ENCODE measurements at regions not wholly inside any gene's neighbourhood (a gene's known extent, or its start where the extent isn't known, plus 50 kb on each side); places are given as distances from the start of the nearest gene placed in this dataset.

- DNase-seq (ENCODE audit: low read depth in 2 of 2) = no peak
These were observed 51.8 kb upstream of the NDUFB4 start for GRCh38 chr3:120544361-120544760.

DNA sequence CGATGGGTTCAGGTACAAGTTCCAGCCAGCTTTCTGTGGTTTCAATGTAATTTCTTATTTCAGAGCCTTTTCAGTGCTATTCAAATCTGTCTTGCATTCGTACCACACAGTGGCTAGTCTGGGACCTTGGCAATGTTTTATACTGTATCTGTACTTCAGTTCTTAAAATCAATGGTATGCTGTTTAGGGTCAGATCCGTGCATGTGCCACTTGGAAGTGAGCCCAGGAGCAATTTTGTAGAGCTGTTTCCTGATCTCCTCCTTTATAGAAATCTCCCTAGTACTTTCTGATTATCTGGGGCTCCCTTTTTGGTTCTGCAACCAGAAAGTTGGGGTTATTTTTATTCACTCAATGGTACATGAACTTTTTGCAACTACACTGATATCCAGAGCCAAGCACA, 59.5 kb upstream of the NDUFB4 start:
- DNase-seq (ENCODE audit: low read depth in 2 of 2) = no peak

GRCh38 chr3:120532969-120533368, 63.2 kb upstream of the NDUFB4 start:
- DNase-seq (ENCODE audit: low read depth in 2 of 2) = no peak

DNA sequence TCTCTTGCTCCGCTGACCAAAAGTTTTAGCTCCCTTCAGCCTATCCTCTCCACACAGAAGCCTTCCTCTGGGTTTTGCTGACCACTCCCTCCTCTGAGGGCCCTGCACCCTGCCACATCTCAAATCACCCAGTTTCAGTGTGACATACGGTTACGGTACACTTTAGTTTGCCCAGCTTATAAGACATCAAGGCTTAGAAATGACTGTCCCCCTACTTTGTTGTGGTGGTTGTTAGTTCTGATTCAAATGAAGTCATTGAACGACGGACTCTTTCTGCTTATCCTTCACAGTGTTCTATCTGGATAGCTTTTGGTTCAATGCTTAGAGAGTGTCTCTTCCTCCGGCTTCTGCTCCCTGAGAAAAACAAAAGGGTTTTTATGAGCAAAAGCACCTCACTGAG, 68.0 kb upstream of the NDUFB4 start:
- no peak for DNase-seq (ENCODE audit: low read depth in 2 of 2)

DNA sequence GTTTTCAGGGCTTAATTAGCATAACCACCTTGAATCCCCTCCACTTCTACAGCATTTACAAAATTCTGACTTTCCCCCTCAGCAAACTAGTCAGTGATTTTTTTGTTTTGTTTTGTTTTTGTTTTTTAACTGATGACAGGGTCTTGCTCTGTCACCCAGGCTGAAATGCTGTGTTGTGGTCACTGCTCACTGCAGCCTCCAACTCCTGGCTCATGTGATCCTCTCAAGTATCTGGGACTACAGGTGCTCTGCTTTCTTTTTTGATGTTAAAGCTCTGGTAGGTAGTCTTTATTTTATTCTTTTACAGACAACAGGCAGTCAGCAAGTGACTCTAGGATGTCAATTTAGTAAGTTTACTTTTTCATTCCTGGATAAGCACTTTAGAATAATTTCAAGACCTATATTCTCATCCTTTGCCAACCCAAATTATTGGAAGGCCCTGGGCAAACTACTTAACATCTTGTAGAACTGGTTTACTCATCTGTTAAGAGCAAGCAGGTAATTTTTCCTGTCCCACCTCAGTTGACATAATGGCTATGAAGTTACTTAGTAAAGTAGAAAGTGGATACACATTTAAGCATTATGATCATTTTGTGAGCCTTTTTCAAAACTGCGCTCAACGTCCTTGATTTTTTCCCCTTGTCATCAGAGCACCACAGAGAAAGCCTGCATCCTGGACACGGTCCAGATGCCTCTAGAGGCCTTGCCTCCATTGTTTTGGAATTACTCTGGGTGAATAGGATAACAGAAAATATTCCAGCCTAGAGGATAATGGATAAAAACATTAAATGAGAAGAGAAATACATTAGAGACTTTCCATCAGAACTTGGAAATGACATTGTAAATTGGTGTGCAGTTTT, 69.9 kb upstream of the NDUFB4 start:
- no peak for DNase-seq (ENCODE audit: low read depth in 2 of 2)

GRCh38 chr3:120524171-120524923, 71.8 kb upstream of the NDUFB4 start:
- DNase-seq (ENCODE audit: low read depth in 2 of 2) = peak; percentile 6 to 8

GRCh38 chr3:120516136-120516535, 65.3 kb upstream of the FSTL1 start:
- DNase-seq (ENCODE audit: low read depth in 2 of 2) = no peak

GRCh38 chr3:120512655-120513054, 61.9 kb upstream of the FSTL1 start:
- no peak for DNase-seq (ENCODE audit: low read depth in 2 of 2)

GRCh38 chr3:120506828-120507774, 56.3 kb upstream of the FSTL1 start:
- DNase-seq (ENCODE audit: low read depth in 2 of 2) = peak; percentile 52 to 60

GRCh38 chr3:120506076-120506827, 55.5 kb upstream of the FSTL1 start:
- DNase-seq (ENCODE audit: low read depth in 2 of 2) = no peak

- no peak for DNase-seq (ENCODE audit: low read depth in 2 of 2)
These were observed 53.2 kb upstream of the FSTL1 start for GRCh38 chr3:120503727-120504616.

GRCh38 chr3:120502116-120502515, 51.3 kb upstream of the FSTL1 start:
- no peak for DNase-seq (ENCODE audit: low read depth in 2 of 2)

Data from fibroblast of skin of left biceps (primary cell).